ENCODE measurements at regions not wholly inside any gene's neighbourhood (a gene's known extent, or its start where the extent isn't known, plus 50 kb on each side); places are given as distances from the start of the nearest gene placed in this dataset.

GRCh38 chr21:38968887-38969543 lies 163.3 kb downstream of the ETS2 start (continued):
- TF ChIP-seq, protein P1, sequence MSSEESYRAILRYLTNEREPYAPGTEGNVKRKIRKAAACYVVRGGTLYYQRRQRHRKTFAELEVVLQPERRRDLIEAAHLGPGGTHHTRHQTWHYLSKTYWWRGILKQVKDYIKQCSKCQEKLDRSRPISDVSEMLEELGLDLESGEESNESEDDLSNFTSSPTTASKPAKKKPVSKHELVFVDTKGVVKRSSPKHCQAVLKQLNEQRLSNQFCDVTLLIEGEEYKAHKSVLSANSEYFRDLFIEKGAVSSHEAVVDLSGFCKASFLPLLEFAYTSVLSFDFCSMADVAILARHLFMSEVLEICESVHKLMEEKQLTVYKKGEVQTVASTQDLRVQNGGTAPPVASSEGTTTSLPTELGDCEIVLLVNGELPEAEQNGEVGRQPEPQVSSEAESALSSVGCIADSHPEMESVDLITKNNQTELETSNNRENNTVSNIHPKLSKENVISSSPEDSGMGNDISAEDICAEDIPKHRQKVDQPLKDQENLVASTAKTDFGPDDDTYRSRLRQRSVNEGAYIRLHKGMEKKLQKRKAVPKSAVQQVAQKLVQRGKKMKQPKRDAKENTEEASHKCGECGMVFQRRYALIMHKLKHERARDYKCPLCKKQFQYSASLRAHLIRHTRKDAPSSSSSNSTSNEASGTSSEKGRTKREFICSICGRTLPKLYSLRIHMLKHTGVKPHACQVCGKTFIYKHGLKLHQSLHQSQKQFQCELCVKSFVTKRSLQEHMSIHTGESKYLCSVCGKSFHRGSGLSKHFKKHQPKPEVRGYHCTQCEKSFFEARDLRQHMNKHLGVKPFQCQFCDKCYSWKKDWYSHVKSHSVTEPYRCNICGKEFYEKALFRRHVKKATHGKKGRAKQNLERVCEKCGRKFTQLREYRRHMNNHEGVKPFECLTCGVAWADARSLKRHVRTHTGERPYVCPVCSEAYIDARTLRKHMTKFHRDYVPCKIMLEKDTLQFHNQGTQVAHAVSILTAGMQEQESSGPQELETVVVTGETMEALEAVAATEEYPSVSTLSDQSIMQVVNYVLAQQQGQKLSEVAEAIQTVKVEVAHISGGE (CRISPR knock-in tag; IDR thresholded peaks at IDR 0.05), result no peak
- TF ChIP-seq CBX3 (IDR thresholded peaks at IDR 0.05; ENCODE audit: borderline replicate concordance, low read depth) (no peak), CHD2 (IDR thresholded peaks at IDR 0.05; ENCODE audit: borderline replicate concordance, low read depth, low read length) (no peak)

- 61% methylated on average over 16 of the region's 16 CpGs for WGBS (ENCODE audit: insufficient coverage, insufficient replicate concordance, low lambda C conversion rate, missing lambda C conversion rate)
- POLR2A ChIA-PET, result interaction anchor here (0.6 kb wide), 1 partner anchor 49 kb away, joined by 3 read pairs; no protein-coding TSS in a partner anchor
- no peak for FAIRE-seq
- H3K9me3 ChIP-seq (replicated peaks; ENCODE audit: control insufficient read depth, insufficient read depth, low read length), result no peaks in the 10 kb centered on the region
- RAD21 ChIA-PET (ENCODE audit: unreplicated experiment), result no interaction called here
- no peaks in the 10 kb centered on the region for H3K79me2 ChIP-seq (ENCODE audit: control insufficient read depth, insufficient read depth, low read length)
- no peaks in the 10 kb centered on the region for H3K4me1 ChIP-seq (ENCODE audit: control insufficient read depth, insufficient read depth, low read length)
- no TSS peak for BruUV-seq (replicated peaks)
- TF ChIP-seq NFYB (IDR thresholded peaks at IDR 0.05; ENCODE audit: insufficient read depth, low read depth, low read length) (peak; percentile 48; the same call in 1 of the 2 replicates), BCL11A (IDR thresholded peaks at IDR 0.05; ENCODE audit: low read depth, low read length) (no peak)
- no peaks in the 10 kb centered on the region for H3K27me3 ChIP-seq (replicated peaks in 1 of 2; ENCODE audit: control insufficient read depth in 2 of 2, insufficient read depth in 2 of 2, low read length in 1 of 2)
- H3K4me3 ChIP-seq, result no peak overlapping the region
- H4K20me1 ChIP-seq (ENCODE audit: control insufficient read depth, insufficient read depth), result no peaks in the 10 kb centered on the region
- no peaks in the 10 kb centered on the region for H3K36me3 ChIP-seq (ENCODE audit: control insufficient read depth in 2 of 2, insufficient read depth in 2 of 2, low read length in 1 of 2)
- no peak overlapping the region for H3K27ac ChIP-seq (ENCODE audit: control insufficient read depth, insufficient read depth)
- no peak for ATAC-seq
- in situ Hi-C loops (cut with MboI) (no loop called here), intact Hi-C loops (cut with micrococcal nuclease; ENCODE audit: unreplicated experiment) (no loop called here)
- no peak overlapping the region for H3K4me2 ChIP-seq (ENCODE audit: control insufficient read depth, insufficient read depth)
- SMC1A ChIA-PET (ENCODE audit: uncharacterized antibody, unreplicated experiment), result interaction anchor here (1.5 kb wide), 1 partner anchor 23 kb away, joined by 3 read pairs; no protein-coding TSS in a partner anchor
- H2AFZ ChIP-seq (ENCODE audit: control insufficient read depth, low read depth, low read length), result no peak overlapping the region
- CTCF ChIA-PET, result interaction anchor here (1.2 kb wide), 1 partner anchor 158 kb away, joined by 3 read pairs; no protein-coding TSS in a partner anchor
- no peak for DNase-seq (ENCODE audit: low read depth, low spot score)
- no peak overlapping the region for H3K9ac ChIP-seq (ENCODE audit: control insufficient read depth, insufficient read depth, low read length)
These were observed 160.3 kb downstream of the ETS2 start for GRCh38 chr21:38965910-38966504.

All from GM12878 (cell line).